ENCODE measurements at regions not wholly inside any gene's neighbourhood (a gene's known extent, or its start where the extent isn't known, plus 50 kb on each side); places are given as distances from the start of the nearest gene placed in this dataset.
A peak's percentile ranks its signal among the peaks of the same experiment; 100 is the strongest.

- TF ChIP-seq CTCF (conservative IDR thresholded peaks at IDR 0.05; ENCODE audit: low read depth in 2 of 2) (no peak), NANOG (IDR thresholded peaks at IDR 0.05; ENCODE audit: borderline replicate concordance) (no peak), EZH2 (IDR thresholded peaks at IDR 0.05; ENCODE audit: low read depth, unreplicated experiment) (no peak), CREB1 (CRISPR knock-in tag; IDR thresholded peaks at IDR 0.05; ENCODE audit: low read depth) (no peak), ZNF114 (CRISPR knock-in tag; IDR thresholded peaks at IDR 0.05) (no peak), JUNB (IDR thresholded peaks at IDR 0.05; ENCODE audit: unreplicated experiment) (no peak), REST (IDR thresholded peaks at IDR 0.05; ENCODE audit: unreplicated experiment) (no peak)
Observed at GRCh38 chr11:101369835-101370234, 214.0 kb downstream of the TRPC6 start (continued).

- Histone ChIP-seq H3K4me2 (no peak overlapping the region), H4K20me1 (replicated peaks; ENCODE audit: insufficient read depth) (no peaks in the 10 kb centered on the region), H3F3A (replicated peaks; ENCODE audit: low read depth) (no peaks in the 10 kb centered on the region), H3K9me2 (ENCODE audit: insufficient read depth) (peaks cover 9% of the 10 kb centered on the region), H2AFZ (no peak overlapping the region), H3K79me2 (replicated peaks; ENCODE audit: insufficient read depth) (no peaks in the 10 kb centered on the region), H3K4me1 (ENCODE audit: insufficient read depth) (no peaks in the 10 kb centered on the region), H3K4me3 (no peak overlapping the region), H3K27ac (ENCODE audit: low read depth) (no peak overlapping the region), H3K27me3 (ENCODE audit: insufficient read depth) (no peaks in the 10 kb centered on the region), H3K36me3 (ENCODE audit: insufficient read depth) (no peaks in the 10 kb centered on the region)
- ATAC-seq, result no peak
- DNase-seq (ENCODE audit: low spot score), result no peak
- no peak overlapping the region for H3K4me3 Mint-ChIP-seq
- no peak overlapping the region for H3K27ac Mint-ChIP-seq
- H3K36me3 Mint-ChIP-seq (ENCODE audit: low read depth), result peaks cover 2% of the 10 kb centered on the region; the same call in 1 of the 3 replicates
- H3K27me3 Mint-ChIP-seq (ENCODE audit: insufficient read depth, low read depth, poor library complexity), result peaks cover 2% of the 10 kb centered on the region
- TF ChIP-seq ZNF114 (CRISPR knock-in tag; IDR thresholded peaks at IDR 0.05), result no peak
- TF ChIP-seq ZNF331 (CRISPR knock-in tag; IDR thresholded peaks at IDR 0.05; ENCODE audit: low read depth), result no peak
- H3K9me3 Mint-ChIP-seq, result peaks cover 13% of the 10 kb centered on the region
- no peaks in the 10 kb centered on the region for H3K4me1 Mint-ChIP-seq
Observed at GRCh38 chr11:101363706-101364275, 220.0 kb downstream of the TRPC6 start.

- H3K27ac ChIP-seq (ENCODE audit: low read depth), result no peak overlapping the region
- H4K20me1 ChIP-seq (replicated peaks; ENCODE audit: insufficient read depth), result no peaks in the 10 kb centered on the region
- Mint-ChIP-seq H3K27ac (no peak overlapping the region), H3K4me1 (no peaks in the 10 kb centered on the region), H3K4me3 (no peak overlapping the region), H3K27me3 (ENCODE audit: insufficient read depth, low read depth, poor library complexity) (peaks cover 2% of the 10 kb centered on the region), H3K9me3 (peaks cover 7% of the 10 kb centered on the region; the same call in 2 of the 3 replicates), H3K36me3 (ENCODE audit: low read depth) (no peaks in the 10 kb centered on the region)
- H3K9me2 ChIP-seq (ENCODE audit: insufficient read depth), result peaks cover 4% of the 10 kb centered on the region; the same call in 1 of the 2 replicates
- H3K4me2 ChIP-seq, result no peak overlapping the region
- H3K79me2 ChIP-seq (replicated peaks; ENCODE audit: insufficient read depth), result no peaks in the 10 kb centered on the region
- no peaks in the 10 kb centered on the region for H3K4me1 ChIP-seq (ENCODE audit: insufficient read depth)
- H2AFZ ChIP-seq, result peak overlapping the region; percentile 47; the same call in 1 of the 2 replicates
- no peaks in the 10 kb centered on the region for H3K36me3 ChIP-seq (ENCODE audit: insufficient read depth)
- no peaks in the 10 kb centered on the region for H3K27me3 ChIP-seq (ENCODE audit: insufficient read depth)
- ATAC-seq, result no peak
- DNase-seq (ENCODE audit: low spot score), result no peak
- H3F3A ChIP-seq (replicated peaks; ENCODE audit: low read depth), result no peaks in the 10 kb centered on the region
- H3K4me3 ChIP-seq, result no peak overlapping the region
- TF ChIP-seq CREB1 (CRISPR knock-in tag; IDR thresholded peaks at IDR 0.05; ENCODE audit: low read depth) (no peak), REST (IDR thresholded peaks at IDR 0.05; ENCODE audit: unreplicated experiment) (no peak), POLR2AphosphoS5 (IDR thresholded peaks at IDR 0.05; ENCODE audit: low read depth) (no peak), ETS1 (IDR thresholded peaks at IDR 0.05) (no peak), EZH2phosphoT487 (IDR thresholded peaks at IDR 0.05; ENCODE audit: unreplicated experiment) (no peak), EZH2 (IDR thresholded peaks at IDR 0.05; ENCODE audit: low read depth, unreplicated experiment) (no peak)
Observed at GRCh38 chr11:101362643-101363042, 221.2 kb downstream of the TRPC6 start.

Data from GM23338 (cell line).